Prostate gland (tissue), 2 donors: ENCODE measurements at regions not wholly inside any gene's neighbourhood (a gene's known extent, or its start where the extent isn't known, plus 50 kb on each side); places are given as distances from the start of the nearest gene placed in this dataset.

Experiments used
- CTCF ChIP-seq, 4 experiments: fragments of 200-600 bp in 2 of 4; fragments of 450-650 bp in 2 of 4; sonication (generic) in 2 of 4; IDR thresholded peaks; 1 replicate in 3 of 4; 2 replicates in 1 of 4; pipeline ENCODE4 v1.5.1; 2016 to 2019; ENCODE audit warnings: antibody characterized with exemption in 4 of 4, mild to moderate bottlenecking in 2 of 4, moderate library complexity in 2 of 4
- POLR2AphosphoS5 ChIP-seq: sonication (generic); formaldehyde crosslinking; IDR thresholded peaks from one replicate; pipeline ENCODE4 v1.6.1; 2017; ENCODE audit warnings: antibody characterized with exemption

GRCh38 chr18:65946777-65947176, 196.0 kb downstream of the CDH7 start:
- no peak for TF ChIP-seq CTCF (IDR thresholded peaks at IDR 0.05)
- no peak for TF ChIP-seq POLR2AphosphoS5
